HUES64 (cell line): ENCODE measurements at regions not wholly inside any gene's neighbourhood (a gene's known extent, or its start where the extent isn't known, plus 50 kb on each side); places are given as distances from the start of the nearest gene placed in this dataset.
"Not testable (repeated sequence)": the region's sequence is repeated elsewhere in the genome, so short reads cannot be mapped to it uniquely, and the experiment has no call there.

Source experiments
- H3K27ac ChIP-seq: 2 replicates; pipeline ENCODE4 v1.7.0; 2013; ENCODE audit warnings: low read depth, low read length, inconsistent platforms
- H3K27me3 ChIP-seq: 2 replicates; pipeline ENCODE4 v1.6.1; 2013; ENCODE audit warnings: mild to moderate bottlenecking, low read length; ENCODE audit not compliant: insufficient read depth
- H3K36me3 ChIP-seq: 2 replicates; pipeline ENCODE4 v1.6.1; 2013; ENCODE audit warnings: mild to moderate bottlenecking, low read length; ENCODE audit not compliant: insufficient read depth
- H3K4me1 ChIP-seq: 2 replicates; pipeline ENCODE4 v1.6.1; 2013; ENCODE audit warnings: mild to moderate bottlenecking, low read length, moderate library complexity; ENCODE audit not compliant: insufficient read depth
- H3K4me3 ChIP-seq: 2 replicates; pipeline ENCODE4 v1.5.1; 2013; ENCODE audit warnings: mild to moderate bottlenecking, low read length, moderate library complexity
- H3K9ac ChIP-seq: 2 replicates; pipeline ENCODE4 v1.6.1; 2013; ENCODE audit warnings: mild to moderate bottlenecking, low read depth, low read length
- H3K9me3 ChIP-seq: 2 replicates; pipeline ENCODE4 v1.6.1; 2013; ENCODE audit warnings: low read depth, low read length; ENCODE audit not compliant: insufficient read depth
- WGBS: fragments of 150-250, 120-280 bp; methylation state at CpG from one replicate; pipeline ENCODE4 v1.1.7; 2013; ENCODE audit warnings: missing lambda C conversion rate; 5-methylcytosine and 5-hydroxymethylcytosine counted together

GRCh38 chr20:30811885-30812671 is 445.4 kb upstream of the DEFB115 start:
- no peaks in the 10 kb centered on the region for H3K36me3 ChIP-seq
- H3K9ac ChIP-seq = no peak overlapping the region
- no peak overlapping the region for H3K27ac ChIP-seq
- H3K9me3 ChIP-seq = peaks cover 40% of the 10 kb centered on the region
- H3K27me3 ChIP-seq = peaks cover 5% of the 10 kb centered on the region
- no peaks in the 10 kb centered on the region for H3K4me1 ChIP-seq
- WGBS = 83% methylated on average over 34 of the region's 34 CpGs
- H3K4me3 ChIP-seq = peak overlapping the region; percentile 30

- WGBS = 82% methylated on average over 22 of the region's 27 CpGs
Measured at GRCh38 chr20:30812739-30813411, 444.6 kb upstream of the DEFB115 start.

GRCh38 chr20:30813412-30814311 is 443.8 kb upstream of the DEFB115 start:
- H3K4me3 ChIP-seq, H3K36me3 ChIP-seq, H3K27ac ChIP-seq, H3K9ac ChIP-seq, H3K27me3 ChIP-seq, H3K4me1 ChIP-seq: not testable (repeated sequence)
- 90% methylated on average over 53 of the region's 53 CpGs for WGBS
- H3K9me3 ChIP-seq = peaks cover 46% of the 10 kb centered on the region

More at GRCh38 chr20:30812739-30813411, 444.6 kb upstream of the DEFB115 start:
- H3K4me3 ChIP-seq = no peak overlapping the region
- no peaks in the 10 kb centered on the region for H3K4me1 ChIP-seq
- H3K9me3 ChIP-seq = peaks cover 44% of the 10 kb centered on the region
- H3K9ac ChIP-seq = no peak overlapping the region
- no peak overlapping the region for H3K27ac ChIP-seq
- peaks cover 5% of the 10 kb centered on the region for H3K27me3 ChIP-seq
- no peaks in the 10 kb centered on the region for H3K36me3 ChIP-seq

GRCh38 chr20:30814312-30814639 is 443.2 kb upstream of the DEFB115 start:
- 79% methylated on average over 24 of the region's 24 CpGs for WGBS
- H3K9me3 ChIP-seq = peaks cover 48% of the 10 kb centered on the region
- not testable (repeated sequence) for H3K9ac ChIP-seq, H3K4me1 ChIP-seq, H3K36me3 ChIP-seq, H3K27me3 ChIP-seq, H3K4me3 ChIP-seq, H3K27ac ChIP-seq

- not testable (repeated sequence) for H3K9ac ChIP-seq, H3K4me1 ChIP-seq, H3K4me3 ChIP-seq, H3K36me3 ChIP-seq, H3K27me3 ChIP-seq, H3K27ac ChIP-seq
- 80% methylated on average over 13 of the region's 13 CpGs for whole genome bisulfite sequencing
- peaks cover 55% of the 10 kb centered on the region for H3K9me3 ChIP-seq
Measured at GRCh38 chr20:30815027-30815576, 442.4 kb upstream of the DEFB115 start.

GRCh38 chr20:30815577-30816181 is 441.8 kb upstream of the DEFB115 start:
- 83% methylated on average over 38 of the region's 38 CpGs for WGBS
- Histone ChIP-seq H3K4me3 (no peak overlapping the region), H3K9ac (no peak overlapping the region), H3K27me3 (peaks cover 5% of the 10 kb centered on the region), H3K27ac (no peak overlapping the region), H3K4me1 (no peaks in the 10 kb centered on the region), H3K36me3 (no peaks in the 10 kb centered on the region), H3K9me3 (peaks cover 61% of the 10 kb centered on the region)

GRCh38 chr20:30816182-30816645 is 441.2 kb upstream of the DEFB115 start:
- H3K4me1 ChIP-seq = no peaks in the 10 kb centered on the region
- peaks cover 5% of the 10 kb centered on the region for H3K27me3 ChIP-seq
- H3K4me3 ChIP-seq = no peak overlapping the region
- H3K9me3 ChIP-seq = peaks cover 66% of the 10 kb centered on the region
- 89% methylated on average over 44 of the region's 44 CpGs for WGBS
- no peak overlapping the region for H3K27ac ChIP-seq
- no peak overlapping the region for H3K9ac ChIP-seq
- H3K36me3 ChIP-seq = no peaks in the 10 kb centered on the region

- 89% methylated on average over 1 of the region's 1 CpG for WGBS
- not testable (repeated sequence) for H3K27me3 ChIP-seq
Measured at GRCh38 chr20:30821615-30822014, 435.8 kb upstream of the DEFB115 start.

GRCh38 chr20:30824666-30825065 is 432.8 kb upstream of the DEFB115 start:
- H3K4me3 ChIP-seq, H3K27me3 ChIP-seq, H3K27ac ChIP-seq, H3K36me3 ChIP-seq, H3K9ac ChIP-seq, H3K4me1 ChIP-seq: not testable (repeated sequence)
- peaks cover 82% of the 10 kb centered on the region for H3K9me3 ChIP-seq
- 92% methylated on average over 7 of the region's 7 CpGs for WGBS

More at GRCh38 chr20:30821615-30822014, 435.8 kb upstream of the DEFB115 start:
- not testable (repeated sequence) for H3K9ac ChIP-seq, H3K36me3 ChIP-seq, H3K4me1 ChIP-seq, H3K27ac ChIP-seq, H3K4me3 ChIP-seq
- peaks cover 73% of the 10 kb centered on the region for H3K9me3 ChIP-seq

- not testable (repeated sequence) for H3K27me3 ChIP-seq, H3K4me3 ChIP-seq, H3K36me3 ChIP-seq, H3K9ac ChIP-seq, H3K9me3 ChIP-seq, H3K4me1 ChIP-seq, H3K27ac ChIP-seq
- 90% methylated on average over 5 of the region's 5 CpGs for WGBS
Measured at GRCh38 chr20:30845923-30846322, 411.5 kb upstream of the DEFB115 start.
